Rectal smooth muscle tissue (tissue), 1 donor: ENCODE measurements at regions not wholly inside any gene's neighbourhood (a gene's known extent, or its start where the extent isn't known, plus 50 kb on each side); places are given as distances from the start of the nearest gene placed in this dataset.

Experiments used
- H3K27ac ChIP-seq: one replicate; pipeline ENCODE4 v1.7.0; 2013; ENCODE audit warnings: low read depth, low read length, inconsistent platforms
- H3K27me3 ChIP-seq: one replicate; pipeline ENCODE4 v1.7.0; 2013; ENCODE audit warnings: low read length; ENCODE audit not compliant: control insufficient read depth, insufficient read depth
- H3K36me3 ChIP-seq: one replicate; pipeline ENCODE4 v1.7.0; 2013; ENCODE audit warnings: low read length; ENCODE audit not compliant: control insufficient read depth, insufficient read depth
- H3K4me1 ChIP-seq: one replicate; pipeline ENCODE4 v1.7.0; 2013; ENCODE audit warnings: low read length; ENCODE audit not compliant: control insufficient read depth, insufficient read depth
- H3K4me3 ChIP-seq: one replicate; pipeline ENCODE4 v1.7.0; 2013; ENCODE audit warnings: low read length
- H3K9ac ChIP-seq: one replicate; pipeline ENCODE4 v1.7.0; 2013; ENCODE audit warnings: low read length

- no peak overlapping the region for H3K4me3 ChIP-seq
- no peaks in the 10 kb centered on the region for H3K27me3 ChIP-seq
Measured at GRCh38 chr2:18915227-18915626, 325.9 kb upstream of the NT5C1B start.

GRCh38 chr2:18913512-18913911, 324.1 kb upstream of the NT5C1B start:
- no peaks in the 10 kb centered on the region for H3K36me3 ChIP-seq
- no peak overlapping the region for H3K9ac ChIP-seq
- no peaks in the 10 kb centered on the region for H3K4me1 ChIP-seq
- H3K4me3 ChIP-seq = no peak overlapping the region
- H3K27me3 ChIP-seq = no peaks in the 10 kb centered on the region
- no peak overlapping the region for H3K27ac ChIP-seq

More at GRCh38 chr2:18915227-18915626, 325.9 kb upstream of the NT5C1B start:
- H3K4me1 ChIP-seq = no peaks in the 10 kb centered on the region
- no peaks in the 10 kb centered on the region for H3K36me3 ChIP-seq
- H3K9ac ChIP-seq = no peak overlapping the region
- H3K27ac ChIP-seq = no peak overlapping the region

- no peak overlapping the region for H3K4me3 ChIP-seq
- H3K27me3 ChIP-seq = no peaks in the 10 kb centered on the region
- H3K9ac ChIP-seq = no peak overlapping the region
- no peaks in the 10 kb centered on the region for H3K36me3 ChIP-seq
- no peaks in the 10 kb centered on the region for H3K4me1 ChIP-seq
- H3K27ac ChIP-seq = no peak overlapping the region
Measured at GRCh38 chr2:18912225-18912888, 323.0 kb upstream of the NT5C1B start.

GRCh38 chr2:18911416-18911815, 322.0 kb upstream of the NT5C1B start:
- no peak overlapping the region for H3K27ac ChIP-seq
- H3K36me3 ChIP-seq = no peaks in the 10 kb centered on the region
- no peak overlapping the region for H3K4me3 ChIP-seq
- no peaks in the 10 kb centered on the region for H3K27me3 ChIP-seq
- H3K4me1 ChIP-seq = no peaks in the 10 kb centered on the region
- no peak overlapping the region for H3K9ac ChIP-seq

GRCh38 chr2:18910843-18911242, 321.5 kb upstream of the NT5C1B start:
- no peaks in the 10 kb centered on the region for H3K4me1 ChIP-seq
- no peaks in the 10 kb centered on the region for H3K27me3 ChIP-seq
- no peaks in the 10 kb centered on the region for H3K36me3 ChIP-seq
- H3K4me3 ChIP-seq = no peak overlapping the region
- no peak overlapping the region for H3K9ac ChIP-seq
- H3K27ac ChIP-seq = no peak overlapping the region

GRCh38 chr2:18907937-18908336, 318.6 kb upstream of the NT5C1B start:
- Histone ChIP-seq H3K4me3 (no peak overlapping the region), H3K27me3 (no peaks in the 10 kb centered on the region), H3K36me3 (no peaks in the 10 kb centered on the region), H3K27ac (no peak overlapping the region), H3K4me1 (no peaks in the 10 kb centered on the region), H3K9ac (no peak overlapping the region)

- Histone ChIP-seq H3K27ac (no peak overlapping the region), H3K4me1 (no peaks in the 10 kb centered on the region), H3K27me3 (no peaks in the 10 kb centered on the region), H3K36me3 (no peaks in the 10 kb centered on the region), H3K4me3 (no peak overlapping the region), H3K9ac (no peak overlapping the region)
Measured at GRCh38 chr2:18907508-18907907, 318.1 kb upstream of the NT5C1B start.

GRCh38 chr2:18903750-18904149, 314.4 kb upstream of the NT5C1B start:
- no peak overlapping the region for H3K9ac ChIP-seq
- H3K27ac ChIP-seq = no peak overlapping the region
- H3K36me3 ChIP-seq = no peaks in the 10 kb centered on the region
- H3K4me3 ChIP-seq = no peak overlapping the region
- H3K27me3 ChIP-seq = no peaks in the 10 kb centered on the region
- H3K4me1 ChIP-seq = peaks cover 6% of the 10 kb centered on the region

GRCh38 chr2:18901242-18901641, 311.9 kb upstream of the NT5C1B start:
- H3K27ac ChIP-seq = no peak overlapping the region
- peaks cover 6% of the 10 kb centered on the region for H3K4me1 ChIP-seq
- H3K4me3 ChIP-seq = no peak overlapping the region
- no peaks in the 10 kb centered on the region for H3K36me3 ChIP-seq
- H3K27me3 ChIP-seq = no peaks in the 10 kb centered on the region
- H3K9ac ChIP-seq = no peak overlapping the region

GRCh38 chr2:18900691-18901141, 311.3 kb upstream of the NT5C1B start:
- no peak overlapping the region for H3K4me3 ChIP-seq

GRCh38 chr2:18899725-18900124, 310.4 kb upstream of the NT5C1B start:
- Histone ChIP-seq H3K4me3 (no peak overlapping the region), H3K9ac (no peak overlapping the region), H3K27ac (no peak overlapping the region), H3K36me3 (no peaks in the 10 kb centered on the region), H3K27me3 (no peaks in the 10 kb centered on the region), H3K4me1 (peaks cover 6% of the 10 kb centered on the region)

More at GRCh38 chr2:18900691-18901141, 311.3 kb upstream of the NT5C1B start:
- no peaks in the 10 kb centered on the region for H3K27me3 ChIP-seq
- no peak overlapping the region for H3K27ac ChIP-seq
- peaks cover 6% of the 10 kb centered on the region for H3K4me1 ChIP-seq
- H3K36me3 ChIP-seq = no peaks in the 10 kb centered on the region
- no peak overlapping the region for H3K9ac ChIP-seq

- H3K27ac ChIP-seq = no peak overlapping the region
- H3K27me3 ChIP-seq = no peaks in the 10 kb centered on the region
- no peak overlapping the region for H3K4me3 ChIP-seq
- H3K4me1 ChIP-seq = peaks cover 6% of the 10 kb centered on the region
- H3K36me3 ChIP-seq = no peaks in the 10 kb centered on the region
- no peak overlapping the region for H3K9ac ChIP-seq
Measured at GRCh38 chr2:18898271-18898670, 308.9 kb upstream of the NT5C1B start.

GRCh38 chr2:18896125-18896764, 306.9 kb upstream of the NT5C1B start:
- Histone ChIP-seq H3K27ac (no peak overlapping the region), H3K4me1 (peaks cover 8% of the 10 kb centered on the region), H3K27me3 (no peaks in the 10 kb centered on the region), H3K4me3 (no peak overlapping the region), H3K36me3 (no peaks in the 10 kb centered on the region), H3K9ac (no peak overlapping the region)
